HG03565 (cell line): ENCODE measurements at regions not wholly inside any gene's neighbourhood (a gene's known extent, or its start where the extent isn't known, plus 50 kb on each side); places are given as distances from the start of the nearest gene placed in this dataset.
"Not testable (repeated sequence)": the region's sequence is repeated elsewhere in the genome, so short reads cannot be mapped to it uniquely, and the experiment has no call there.

Experiments
- ATAC-seq: cut with Tn5 transposase; IDR thresholded peaks from one replicate; pipeline ENCODE4 v1.9.1; 2021; ENCODE audit warnings: mild to moderate bottlenecking, moderate library complexity; ENCODE audit not compliant: unreplicated experiment

GRCh38 chr12:38016602-38017001 is 300.0 kb upstream of the ALG10B start:
- no peak for ATAC-seq

- no peak for ATAC-seq
Observed at GRCh38 chr12:38025916-38026315, 290.7 kb upstream of the ALG10B start.

- no peak for ATAC-seq
Observed at GRCh38 chr12:38053113-38053512, 263.5 kb upstream of the ALG10B start.

GRCh38 chr12:38053655-38054464 is 262.7 kb upstream of the ALG10B start:
- ATAC-seq, result no peak

- no peak for ATAC-seq
Observed at GRCh38 chr12:38056701-38057689, 259.6 kb upstream of the ALG10B start.

GRCh38 chr12:38099686-38100085 is 216.9 kb upstream of the ALG10B start:
- no peak for ATAC-seq

GRCh38 chr12:38101753-38102152 is 214.8 kb upstream of the ALG10B start:
- no peak for ATAC-seq

GRCh38 chr12:38102197-38102596 is 214.4 kb upstream of the ALG10B start:
- no peak for ATAC-seq

- no peak for ATAC-seq
Observed at GRCh38 chr12:38110026-38110699, 206.4 kb upstream of the ALG10B start.

GRCh38 chr12:38113991-38114390 is 202.6 kb upstream of the ALG10B start:
- no peak for ATAC-seq

- ATAC-seq, result no peak
Observed at GRCh38 chr12:38116968-38117367, 199.6 kb upstream of the ALG10B start.

- ATAC-seq, result no peak
Observed at GRCh38 chr12:38118632-38119031, 197.9 kb upstream of the ALG10B start.

GRCh38 chr12:38120438-38120837 is 196.1 kb upstream of the ALG10B start:
- ATAC-seq, result no peak

GRCh38 chr12:38123028-38123427 is 193.5 kb upstream of the ALG10B start:
- not testable (repeated sequence) for ATAC-seq

GRCh38 chr12:38123566-38124246 is 192.9 kb upstream of the ALG10B start:
- ATAC-seq, result no peak

- no peak for ATAC-seq
Observed at GRCh38 chr12:38124247-38125012, 192.1 kb upstream of the ALG10B start.

- ATAC-seq, result no peak
Observed at GRCh38 chr12:38132139-38132538, 184.4 kb upstream of the ALG10B start.

GRCh38 chr12:38137287-38137686 is 179.3 kb upstream of the ALG10B start:
- no peak for ATAC-seq

GRCh38 chr12:38137716-38138115 is 178.9 kb upstream of the ALG10B start:
- ATAC-seq, result no peak
